Activated T-helper 2 cell treated with anti-CD3 and anti-CD28 coated beads, Interferon-gamma antibody, Interleukin-2, Interleukin-4, amounts not matched to agents 10 μg/mL and 5 μg/mL and 100 μg/mL, durations not matched to agents 14 hours and 24 hours and 36 hours (primary cell): ENCODE measurements at regions not wholly inside any gene's neighbourhood (a gene's known extent, or its start where the extent isn't known, plus 50 kb on each side); places are given as distances from the start of the nearest gene placed in this dataset.
"Not testable (repeated sequence)": the region's sequence is repeated elsewhere in the genome, so short reads cannot be mapped to it uniquely, and the experiment has no call there.

Experiments
- DNase-seq: peaks from one replicate; pipeline ENCODE4 v3.0.0; 2021; ENCODE audit warnings: low spot score
- H3K27ac Mint-ChIP-seq: one replicate; pipeline ENCODE4 v1.8.0; 2021; ENCODE audit warnings: mixed read lengths
- H3K27me3 Mint-ChIP-seq: one replicate; pipeline ENCODE4 v1.8.0; 2021; ENCODE audit warnings: low read depth, mixed read lengths
- H3K36me3 Mint-ChIP-seq: one replicate; pipeline ENCODE4 v1.8.0; 2021; ENCODE audit warnings: low read depth, mixed read lengths
- H3K4me1 Mint-ChIP-seq: one replicate; pipeline ENCODE4 v1.8.0; 2021; ENCODE audit warnings: low read depth, mixed read lengths
- H3K4me3 Mint-ChIP-seq: one replicate; pipeline ENCODE4 v1.8.0; 2021; ENCODE audit warnings: low read depth, mild to moderate bottlenecking, moderate library complexity, mixed read lengths
- H3K9me3 Mint-ChIP-seq: one replicate; pipeline ENCODE4 v1.8.0; 2021; ENCODE audit warnings: mixed read lengths
- intact Hi-C: fragments of 100-400 bp; cut with micrococcal nuclease; formaldehyde crosslinking; loops from one replicate; pipeline ENCODE4 v1.15.1; 2023

DNA sequence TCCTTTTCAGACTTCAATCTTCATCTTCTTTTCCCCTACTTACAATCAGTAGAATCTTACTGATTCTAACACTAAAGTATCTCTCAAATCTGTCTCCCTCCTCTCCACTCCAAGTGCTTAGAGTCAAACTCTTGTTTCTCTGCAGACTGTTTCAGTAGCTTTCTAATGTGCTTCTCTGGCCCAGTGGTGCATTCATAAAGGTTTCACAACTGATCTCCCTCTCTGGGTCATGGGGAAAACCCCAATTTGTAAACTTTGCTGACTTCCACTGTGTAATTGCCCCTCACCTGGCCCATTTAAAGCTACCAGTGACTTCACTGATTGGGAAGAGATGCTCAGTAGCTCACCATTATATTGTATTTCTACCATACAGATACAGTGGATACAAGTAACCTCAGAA lies 183.6 kb downstream of the FAXC start:
- Mint-ChIP-seq H3K27ac (no peak overlapping the region), H3K4me1 (no peaks in the 10 kb centered on the region), H3K4me3 (no peak overlapping the region), H3K9me3 (no peaks in the 10 kb centered on the region), H3K36me3 (no peaks in the 10 kb centered on the region), H3K27me3 (no peaks in the 10 kb centered on the region)
- no peak for DNase-seq
- intact Hi-C loops = no loop called here

DNA sequence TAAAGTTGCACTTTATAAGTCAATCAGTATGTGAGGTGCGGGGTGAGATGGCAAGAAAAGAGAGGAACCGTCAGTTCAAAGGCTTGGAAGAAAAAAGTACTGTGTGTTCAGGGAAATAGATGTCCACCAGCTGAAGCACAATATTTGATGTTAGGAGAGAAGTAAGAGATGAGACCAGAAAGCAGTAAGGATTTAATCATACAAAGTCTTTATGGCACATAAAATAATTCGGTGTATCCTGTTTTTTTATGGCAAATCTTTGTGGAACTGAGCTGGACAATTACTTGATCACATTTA lies 197.2 kb downstream of the FAXC start:
- Mint-ChIP-seq H3K4me1 (no peaks in the 10 kb centered on the region), H3K36me3 (no peaks in the 10 kb centered on the region), H3K4me3 (no peak overlapping the region), H3K27ac (no peak overlapping the region), H3K9me3 (no peaks in the 10 kb centered on the region), H3K27me3 (peaks cover 1% of the 10 kb centered on the region)
- no peak for DNase-seq
- intact Hi-C loops = loop anchor here (5.0 kb wide), 1 partner anchor 90 kb away; no protein-coding TSS in a partner anchor

DNA sequence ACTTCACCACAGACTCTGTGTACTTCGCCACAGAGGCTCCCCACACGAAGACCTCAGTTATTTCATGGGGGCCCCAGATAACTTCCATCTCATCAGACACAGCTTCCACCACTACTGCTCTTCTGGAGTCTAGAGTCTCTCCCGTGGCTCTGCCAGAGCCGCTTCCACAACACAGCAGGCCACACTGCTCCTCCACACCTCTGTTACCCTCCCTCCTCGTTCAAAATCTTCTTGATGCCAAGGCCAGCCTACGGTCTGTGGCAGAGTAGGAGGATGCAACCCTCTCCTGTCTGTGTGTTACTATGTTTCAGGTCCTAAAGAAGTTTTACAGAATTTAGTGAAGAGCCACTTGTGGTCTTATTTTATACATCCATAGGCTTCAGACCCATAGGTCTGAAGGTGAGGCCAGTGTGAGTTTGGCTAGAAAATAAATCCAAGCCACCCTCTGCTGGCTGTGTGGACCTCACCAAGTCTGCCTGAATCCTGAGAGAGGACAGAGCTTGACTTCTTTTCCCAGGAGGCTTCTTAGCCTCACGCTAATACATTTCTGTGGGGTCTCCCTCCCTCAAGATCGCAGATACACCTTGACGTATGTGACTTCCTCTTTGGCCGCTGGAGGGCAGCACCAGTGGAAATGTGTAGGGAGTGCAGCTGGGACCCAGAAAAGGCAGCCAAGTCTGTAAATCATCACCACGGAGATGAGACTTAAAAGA lies 197.7 kb downstream of the FAXC start:
- Mint-ChIP-seq H3K27ac (no peak overlapping the region), H3K4me1 (no peaks in the 10 kb centered on the region), H3K27me3 (peaks cover 1% of the 10 kb centered on the region), H3K9me3 (no peaks in the 10 kb centered on the region), H3K36me3 (no peaks in the 10 kb centered on the region), H3K4me3 (no peak overlapping the region)
- intact Hi-C loops = loop anchor here (5.0 kb wide), 1 partner anchor 91 kb away; no protein-coding TSS in a partner anchor
- peak; percentile 13 for DNase-seq

DNA sequence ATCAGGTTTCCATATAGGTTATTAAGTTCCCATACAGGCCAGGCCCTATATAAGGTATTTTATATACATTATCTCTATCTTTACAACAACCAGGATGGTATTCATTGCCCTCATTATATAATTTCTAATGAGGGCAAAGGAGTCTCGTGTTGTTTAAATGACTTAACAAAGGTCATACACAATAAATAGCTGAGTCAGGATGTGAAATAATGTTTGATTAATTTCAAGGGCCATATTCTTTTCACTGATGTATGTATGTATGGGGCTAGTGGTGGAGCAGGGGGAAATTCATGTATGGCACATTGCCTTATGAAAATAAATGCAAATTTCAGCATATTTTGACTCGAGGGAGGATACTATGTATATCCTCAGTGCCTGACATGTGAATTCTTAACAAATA lies 200.7 kb downstream of the FAXC start:
- intact Hi-C loops = no loop called here
- no peaks in the 10 kb centered on the region for H3K36me3 Mint-ChIP-seq

DNA sequence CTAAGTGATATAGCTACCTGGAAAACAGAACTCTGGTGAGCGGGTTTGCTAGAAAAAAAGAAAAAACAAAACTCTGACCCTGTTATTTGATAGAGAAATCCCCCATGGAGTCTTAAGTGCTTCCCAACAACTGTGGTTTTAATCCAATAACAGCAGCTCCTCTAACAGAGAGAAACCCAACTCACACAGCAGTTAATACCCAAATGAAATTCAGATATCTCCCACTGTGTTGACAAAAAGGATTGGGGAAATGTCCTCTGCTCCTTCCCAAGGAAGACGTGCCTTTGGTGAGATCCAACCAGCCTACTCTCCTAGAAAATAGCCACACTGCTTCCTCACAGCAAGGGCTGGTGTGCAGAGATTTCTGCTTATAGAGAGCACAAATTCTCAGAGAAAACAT lies 200.4 kb upstream of the FBXL4 start:
- H3K27ac Mint-ChIP-seq = no peak overlapping the region
- peaks cover 3% of the 10 kb centered on the region for H3K27me3 Mint-ChIP-seq
- H3K36me3 Mint-ChIP-seq = no peaks in the 10 kb centered on the region
- no peaks in the 10 kb centered on the region for H3K4me1 Mint-ChIP-seq
- DNase-seq = no peak
- no peak overlapping the region for H3K4me3 Mint-ChIP-seq
- intact Hi-C loops = no loop called here
- no peaks in the 10 kb centered on the region for H3K9me3 Mint-ChIP-seq

More for the DNA sequence above, 200.7 kb downstream of the FAXC start:
- Mint-ChIP-seq H3K27me3 (peaks cover 3% of the 10 kb centered on the region), H3K27ac (no peak overlapping the region), H3K4me3 (no peak overlapping the region), H3K9me3 (no peaks in the 10 kb centered on the region), H3K4me1 (no peaks in the 10 kb centered on the region)
- no peak for DNase-seq

DNA sequence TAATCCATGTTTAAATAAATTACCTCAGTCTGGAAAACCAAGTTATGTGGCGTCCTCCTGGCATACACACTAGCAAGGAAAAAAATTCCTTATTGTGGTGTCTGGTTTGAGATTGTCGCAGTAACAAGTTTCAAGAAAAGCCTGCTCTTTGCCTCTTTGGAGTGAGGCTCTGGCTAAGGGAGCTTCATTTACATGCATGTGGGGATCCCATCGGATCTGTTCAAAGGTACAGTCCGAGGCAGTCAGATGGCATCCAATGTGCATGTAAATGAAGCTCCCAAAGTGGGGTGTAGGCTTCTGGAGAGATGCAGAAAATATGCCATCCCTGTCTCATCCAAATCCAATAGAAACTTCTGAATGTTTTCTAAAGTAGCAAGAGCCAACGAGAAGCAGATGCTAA lies 199.5 kb upstream of the FBXL4 start:
- DNase-seq = no peak
- Mint-ChIP-seq H3K4me1 (no peaks in the 10 kb centered on the region), H3K36me3 (no peaks in the 10 kb centered on the region), H3K27ac (no peak overlapping the region), H3K4me3 (no peak overlapping the region), H3K27me3 (peaks cover 3% of the 10 kb centered on the region), H3K9me3 (no peaks in the 10 kb centered on the region)
- intact Hi-C loops = no loop called here

DNA sequence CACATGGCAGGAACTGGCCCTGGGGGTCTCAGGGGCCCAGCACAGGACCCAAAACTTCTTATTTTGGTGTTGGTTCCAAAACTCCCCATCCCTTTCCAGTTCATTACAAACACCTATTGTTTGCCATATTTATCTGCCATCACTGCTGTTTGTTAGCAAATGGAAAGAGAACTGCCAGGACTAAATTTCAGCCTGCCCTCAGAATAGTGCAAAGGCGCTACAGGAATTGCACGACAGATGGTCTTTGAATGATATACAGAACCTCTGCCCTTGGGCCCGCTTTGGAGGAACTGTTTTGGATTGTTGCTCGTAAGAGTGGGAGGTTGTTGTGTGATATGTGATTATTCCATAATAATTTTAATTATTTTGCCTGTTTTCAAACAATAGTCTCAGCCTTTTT lies 199.0 kb upstream of the FBXL4 start:
- intact Hi-C loops = no loop called here
- no peaks in the 10 kb centered on the region for H3K4me1 Mint-ChIP-seq
- H3K27ac Mint-ChIP-seq = no peak overlapping the region
- DNase-seq = no peak
- H3K9me3 Mint-ChIP-seq = no peaks in the 10 kb centered on the region
- no peaks in the 10 kb centered on the region for H3K36me3 Mint-ChIP-seq
- peaks cover 1% of the 10 kb centered on the region for H3K27me3 Mint-ChIP-seq
- no peak overlapping the region for H3K4me3 Mint-ChIP-seq

DNA sequence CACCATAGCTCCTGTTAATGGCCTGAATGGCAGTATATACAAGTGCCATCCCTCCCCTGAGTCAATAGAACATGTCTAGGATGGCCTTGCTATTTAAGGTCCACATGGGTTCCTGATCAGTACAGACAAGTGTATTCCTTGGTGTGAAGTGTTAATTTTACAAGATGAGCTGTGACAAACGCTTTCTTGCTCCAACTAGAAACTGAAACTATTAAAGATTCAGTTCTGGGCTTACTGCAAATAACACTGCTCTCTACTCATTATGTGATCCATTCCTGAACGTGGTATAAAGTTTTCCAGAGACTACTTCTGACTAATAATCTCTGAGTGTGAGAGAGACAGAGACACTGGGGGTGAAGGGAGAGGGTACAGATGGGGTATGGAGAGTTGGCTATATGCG lies 198.0 kb upstream of the FBXL4 start:
- H3K4me1 Mint-ChIP-seq = no peaks in the 10 kb centered on the region
- no peaks in the 10 kb centered on the region for H3K36me3 Mint-ChIP-seq
- intact Hi-C loops = no loop called here
- peaks cover 1% of the 10 kb centered on the region for H3K27me3 Mint-ChIP-seq
- H3K27ac Mint-ChIP-seq = no peak overlapping the region
- H3K4me3 Mint-ChIP-seq = no peak overlapping the region
- DNase-seq = no peak
- H3K9me3 Mint-ChIP-seq = no peaks in the 10 kb centered on the region

DNA sequence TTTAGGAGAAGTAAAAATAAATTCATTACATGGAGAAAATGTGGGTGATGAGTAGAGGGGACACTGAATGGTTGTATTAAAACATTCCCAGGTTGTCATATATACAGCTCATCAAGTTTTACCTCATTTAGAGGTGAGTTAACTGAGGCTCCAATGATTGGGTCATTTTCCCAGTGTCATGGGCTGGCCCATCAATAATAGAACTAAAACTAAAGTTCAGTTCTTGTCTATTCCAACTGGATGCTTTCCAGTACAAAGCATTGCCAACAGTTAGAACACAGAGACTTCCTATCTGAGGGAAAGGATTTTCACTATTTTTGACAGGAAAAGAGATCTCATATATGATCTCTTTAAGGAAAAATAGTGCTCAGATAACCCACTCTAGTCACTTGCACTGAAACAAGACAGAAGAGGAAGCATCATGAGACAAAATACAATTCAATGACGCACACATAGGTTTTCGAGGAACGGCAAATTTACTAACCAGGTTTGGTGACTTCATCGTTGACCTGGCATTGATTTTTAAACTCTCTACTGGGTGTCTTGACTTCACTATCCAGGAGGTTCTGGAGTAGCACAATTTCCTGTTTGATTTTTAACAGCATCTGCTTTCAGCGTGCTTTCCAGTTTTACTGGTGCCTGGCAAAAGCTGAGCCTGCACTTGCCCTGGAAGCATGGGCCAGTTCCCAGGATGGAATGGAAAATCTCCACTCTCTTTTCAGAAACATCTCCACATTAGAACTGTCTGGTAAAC lies 195.5 kb upstream of the FBXL4 start:
- Mint-ChIP-seq H3K36me3 (no peaks in the 10 kb centered on the region), H3K27ac (no peak overlapping the region), H3K9me3 (no peaks in the 10 kb centered on the region), H3K4me3 (no peak overlapping the region), H3K27me3 (peaks cover 1% of the 10 kb centered on the region), H3K4me1 (no peaks in the 10 kb centered on the region)
- no peak for DNase-seq
- intact Hi-C loops = no loop called here

DNA sequence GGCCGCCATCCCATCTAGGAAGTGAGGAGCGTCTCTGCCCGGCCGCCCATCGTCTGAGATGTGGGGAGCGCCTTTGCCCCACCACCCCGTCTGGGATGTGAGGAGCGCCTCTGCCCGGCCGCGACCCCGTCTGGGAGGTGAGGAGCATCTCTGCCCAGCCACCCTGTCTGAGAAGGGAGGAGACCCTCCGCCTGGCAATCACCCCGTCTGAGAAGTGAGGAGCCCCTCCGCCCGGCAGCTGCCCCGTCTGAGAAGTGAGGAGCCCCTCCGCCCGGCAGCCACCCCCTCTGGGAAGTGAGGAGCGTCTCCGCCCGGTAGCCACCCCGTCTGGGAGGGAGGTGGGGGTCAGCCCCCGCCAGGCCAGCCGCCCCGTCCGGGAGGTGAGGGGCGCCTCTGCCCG lies 194.2 kb upstream of the FBXL4 start:
- H3K27me3 Mint-ChIP-seq, DNase-seq, H3K36me3 Mint-ChIP-seq, H3K9me3 Mint-ChIP-seq, H3K27ac Mint-ChIP-seq, intact Hi-C loops, H3K4me1 Mint-ChIP-seq, H3K4me3 Mint-ChIP-seq: not testable (repeated sequence)

DNA sequence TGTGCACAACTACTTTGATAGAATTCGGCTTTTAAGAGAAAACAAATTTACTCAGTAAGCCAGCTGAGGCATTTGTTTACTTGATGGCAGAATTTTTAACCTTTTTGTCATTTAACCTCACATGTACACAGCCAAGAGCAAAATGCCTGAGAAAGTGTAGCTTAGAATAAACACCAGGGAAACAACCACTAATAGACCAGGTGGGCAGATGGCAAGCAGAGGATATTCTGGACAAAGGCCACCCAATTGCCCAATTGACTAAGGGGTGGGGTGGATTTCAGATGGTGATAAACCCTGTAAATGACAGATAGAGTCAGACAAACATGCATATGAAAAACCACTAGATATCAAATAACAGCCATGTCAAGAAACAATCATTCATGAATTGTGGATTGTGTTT lies 190.7 kb upstream of the FBXL4 start:
- H3K4me1 Mint-ChIP-seq = no peaks in the 10 kb centered on the region
- H3K9me3 Mint-ChIP-seq = no peaks in the 10 kb centered on the region
- DNase-seq = no peak
- no peaks in the 10 kb centered on the region for H3K36me3 Mint-ChIP-seq
- no peak overlapping the region for H3K27ac Mint-ChIP-seq
- peaks cover 3% of the 10 kb centered on the region for H3K27me3 Mint-ChIP-seq
- no peak overlapping the region for H3K4me3 Mint-ChIP-seq
- intact Hi-C loops = no loop called here

DNA sequence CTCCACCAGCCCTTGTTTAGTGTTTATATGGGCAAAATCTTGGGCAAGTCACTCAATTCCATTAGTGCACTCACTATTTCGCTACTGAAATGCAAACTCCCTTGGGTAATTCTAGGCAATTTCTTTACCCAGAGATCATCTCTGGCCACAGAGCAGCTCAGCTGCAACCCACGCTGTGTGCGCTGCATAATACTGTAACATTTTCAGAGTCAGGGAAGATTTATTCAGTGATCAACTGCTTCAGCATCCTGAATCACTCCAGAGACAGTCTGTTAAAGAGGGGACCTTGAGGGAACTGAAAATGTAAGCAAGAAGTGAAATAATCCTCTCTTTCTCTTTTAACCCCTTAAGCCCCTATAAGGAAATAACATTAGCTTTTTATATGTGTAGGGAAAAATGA lies 189.6 kb upstream of the FBXL4 start:
- Mint-ChIP-seq H3K9me3 (no peaks in the 10 kb centered on the region), H3K4me1 (no peaks in the 10 kb centered on the region), H3K36me3 (no peaks in the 10 kb centered on the region), H3K27ac (no peak overlapping the region), H3K27me3 (peaks cover 3% of the 10 kb centered on the region), H3K4me3 (no peak overlapping the region)
- no peak for DNase-seq
- intact Hi-C loops = no loop called here

DNA sequence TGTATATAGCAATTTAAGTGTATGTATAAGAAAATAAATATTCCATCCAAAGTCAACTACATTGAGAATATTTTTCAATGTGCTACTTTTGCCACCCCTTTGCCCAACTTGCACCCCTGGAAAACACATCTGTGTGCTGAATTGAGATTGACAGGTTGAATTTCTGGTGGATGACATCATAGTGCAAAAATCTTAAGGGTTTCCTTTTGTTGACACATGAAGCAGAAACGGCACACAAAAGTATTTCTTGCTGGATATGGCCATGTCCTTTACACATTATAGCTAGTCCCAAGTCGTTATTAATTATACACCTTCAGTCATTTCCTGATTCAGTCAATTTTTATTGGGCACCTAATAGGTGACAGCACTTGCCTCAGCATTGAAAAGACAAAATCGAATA lies 188.7 kb upstream of the FBXL4 start:
- H3K4me1 Mint-ChIP-seq = no peaks in the 10 kb centered on the region
- H3K27me3 Mint-ChIP-seq = peaks cover 3% of the 10 kb centered on the region
- no peak overlapping the region for H3K4me3 Mint-ChIP-seq
- H3K36me3 Mint-ChIP-seq = no peaks in the 10 kb centered on the region
- H3K9me3 Mint-ChIP-seq = no peaks in the 10 kb centered on the region
- H3K27ac Mint-ChIP-seq = no peak overlapping the region
- intact Hi-C loops = no loop called here
- DNase-seq = no peak
